Endothelial cell (in vitro differentiated cells): ENCODE measurements at regions not wholly inside any gene's neighbourhood (a gene's known extent, or its start where the extent isn't known, plus 50 kb on each side); places are given as distances from the start of the nearest gene placed in this dataset.

Experiments used
- DNase-seq: peaks from one replicate; pipeline ENCODE4 v3.0.0; 2021; ENCODE audit warnings: low spot score
- H3K27ac Mint-ChIP-seq: one replicate; pipeline ENCODE4 v1.8.0; 2021; ENCODE audit warnings: mixed read lengths, inconsistent platforms; ENCODE audit not compliant: unreplicated experiment
- H3K27me3 Mint-ChIP-seq: one replicate; pipeline ENCODE4 v1.8.0; 2021; ENCODE audit warnings: mild to moderate bottlenecking, moderate library complexity, mixed read lengths, inconsistent platforms; ENCODE audit not compliant: unreplicated experiment
- H3K36me3 Mint-ChIP-seq: one replicate; pipeline ENCODE4 v1.8.0; 2021; ENCODE audit warnings: mild to moderate bottlenecking, low read depth, mixed read lengths, inconsistent platforms; ENCODE audit not compliant: unreplicated experiment
- H3K4me1 Mint-ChIP-seq: one replicate; pipeline ENCODE4 v1.8.0; 2021; ENCODE audit warnings: mild to moderate bottlenecking, mixed read lengths, inconsistent platforms; ENCODE audit not compliant: unreplicated experiment
- H3K4me3 Mint-ChIP-seq: one replicate; pipeline ENCODE4 v1.8.0; 2021; ENCODE audit warnings: mild to moderate bottlenecking, mixed read lengths, inconsistent platforms; ENCODE audit not compliant: unreplicated experiment
- H3K9me3 Mint-ChIP-seq: one replicate; pipeline ENCODE4 v1.8.0; 2021; ENCODE audit warnings: mixed read lengths, inconsistent platforms; ENCODE audit not compliant: unreplicated experiment
- TF ChIP-seq, protein P1 (sequence below): fragments of 200-600 bp; sonication (generic); IDR thresholded peaks from one replicate; pipeline ENCODE4 v1.5.0; 2021; ENCODE audit warnings: antibody characterized with exemption; ENCODE audit not compliant: unreplicated experiment

DNA sequence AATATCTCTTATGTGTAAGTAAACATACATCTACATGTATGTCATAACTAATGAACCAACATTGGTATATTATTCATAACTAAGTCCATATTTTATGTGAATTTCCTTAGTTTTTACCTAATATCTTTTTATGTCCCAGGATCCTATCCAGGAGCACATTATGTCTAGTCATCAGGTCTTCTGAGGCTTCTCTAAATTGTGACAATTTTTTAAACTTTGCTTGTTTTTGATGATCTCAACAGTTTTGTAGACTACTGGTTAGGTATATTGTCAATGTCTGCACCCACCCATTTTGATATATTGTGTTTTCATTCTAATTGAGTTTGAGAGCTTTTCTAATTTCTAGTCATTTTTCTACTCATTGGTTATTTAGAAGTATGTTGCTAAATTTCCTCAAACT lies 288.2 kb upstream of the DIO3 start:
- no peak for DNase-seq
- Mint-ChIP-seq H3K4me1 (peaks cover 26% of the 10 kb centered on the region), H3K4me3 (no peak overlapping the region), H3K36me3 (no peaks in the 10 kb centered on the region), H3K27ac (no peak overlapping the region), H3K27me3 (no peaks in the 10 kb centered on the region), H3K9me3 (no peaks in the 10 kb centered on the region)
- TF ChIP-seq, protein P1, sequence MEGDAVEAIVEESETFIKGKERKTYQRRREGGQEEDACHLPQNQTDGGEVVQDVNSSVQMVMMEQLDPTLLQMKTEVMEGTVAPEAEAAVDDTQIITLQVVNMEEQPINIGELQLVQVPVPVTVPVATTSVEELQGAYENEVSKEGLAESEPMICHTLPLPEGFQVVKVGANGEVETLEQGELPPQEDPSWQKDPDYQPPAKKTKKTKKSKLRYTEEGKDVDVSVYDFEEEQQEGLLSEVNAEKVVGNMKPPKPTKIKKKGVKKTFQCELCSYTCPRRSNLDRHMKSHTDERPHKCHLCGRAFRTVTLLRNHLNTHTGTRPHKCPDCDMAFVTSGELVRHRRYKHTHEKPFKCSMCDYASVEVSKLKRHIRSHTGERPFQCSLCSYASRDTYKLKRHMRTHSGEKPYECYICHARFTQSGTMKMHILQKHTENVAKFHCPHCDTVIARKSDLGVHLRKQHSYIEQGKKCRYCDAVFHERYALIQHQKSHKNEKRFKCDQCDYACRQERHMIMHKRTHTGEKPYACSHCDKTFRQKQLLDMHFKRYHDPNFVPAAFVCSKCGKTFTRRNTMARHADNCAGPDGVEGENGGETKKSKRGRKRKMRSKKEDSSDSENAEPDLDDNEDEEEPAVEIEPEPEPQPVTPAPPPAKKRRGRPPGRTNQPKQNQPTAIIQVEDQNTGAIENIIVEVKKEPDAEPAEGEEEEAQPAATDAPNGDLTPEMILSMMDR: no peak

DNA sequence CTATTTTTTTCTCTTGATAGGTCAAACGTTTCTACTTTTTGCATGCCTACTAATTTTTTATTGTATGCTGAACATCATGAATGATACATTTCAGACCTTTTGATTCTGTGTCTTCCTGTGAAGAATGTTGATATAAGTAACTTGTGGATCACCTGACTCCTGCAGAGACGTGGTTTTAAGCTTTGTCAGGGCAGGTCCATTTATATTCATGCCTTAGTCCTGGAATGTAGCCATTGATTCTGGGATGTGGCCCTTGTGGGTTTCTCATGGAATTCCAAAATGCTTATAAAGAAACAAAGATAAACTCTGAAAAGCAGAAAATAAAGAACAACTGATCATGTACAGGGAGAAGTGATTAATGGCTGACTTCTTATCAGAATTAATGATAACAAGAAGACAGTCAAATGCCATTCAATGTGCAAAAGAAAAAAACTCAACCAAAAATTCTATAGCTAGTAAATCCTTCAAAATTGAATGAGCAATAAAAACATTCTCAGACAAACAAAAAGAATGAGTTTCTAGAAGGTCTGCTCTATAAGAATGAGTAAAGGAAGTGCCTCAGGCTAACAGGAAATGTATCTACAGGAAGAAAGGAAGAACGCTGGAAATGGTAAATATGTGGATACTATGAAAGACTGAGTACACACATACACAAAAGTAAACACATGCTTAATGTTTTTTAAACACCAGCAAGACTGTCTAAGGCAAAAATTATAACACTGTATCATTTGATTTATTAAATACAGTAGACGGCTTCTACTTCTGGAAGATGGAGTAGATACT lies 284.8 kb upstream of the DIO3 start:
- peaks cover 31% of the 10 kb centered on the region for H3K4me1 Mint-ChIP-seq
- H3K9me3 Mint-ChIP-seq: no peaks in the 10 kb centered on the region
- H3K36me3 Mint-ChIP-seq: no peaks in the 10 kb centered on the region
- DNase-seq: no peak
- H3K4me3 Mint-ChIP-seq: no peak overlapping the region
- peak overlapping the region; percentile 79 for H3K27ac Mint-ChIP-seq
- no peaks in the 10 kb centered on the region for H3K27me3 Mint-ChIP-seq
- TF ChIP-seq, protein P1: no peak

DNA sequence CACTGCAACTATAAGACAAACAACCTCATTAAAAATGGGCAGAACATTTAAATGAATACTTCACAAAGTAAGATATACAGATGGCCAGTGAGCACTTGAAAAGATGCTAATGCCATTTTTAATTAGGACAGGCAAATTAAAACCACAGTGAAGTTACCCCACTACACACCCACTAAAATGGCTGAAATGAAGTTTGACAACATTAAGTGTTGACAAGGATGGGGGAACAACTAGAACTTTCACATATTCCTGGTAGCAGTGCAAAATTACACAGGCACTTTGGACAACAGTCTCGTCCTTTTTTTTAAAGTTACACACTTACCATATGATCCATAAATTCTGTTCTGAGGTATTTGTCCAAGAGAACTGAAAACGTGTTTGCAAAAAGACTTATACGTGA lies 278.9 kb upstream of the DIO3 start:
- H3K36me3 Mint-ChIP-seq: no peaks in the 10 kb centered on the region
- H3K27me3 Mint-ChIP-seq: peaks cover 2% of the 10 kb centered on the region
- TF ChIP-seq, protein P1: no peak
- H3K27ac Mint-ChIP-seq: no peak overlapping the region
- H3K4me1 Mint-ChIP-seq: peaks cover 10% of the 10 kb centered on the region
- no peaks in the 10 kb centered on the region for H3K9me3 Mint-ChIP-seq
- DNase-seq: no peak
- H3K4me3 Mint-ChIP-seq: no peak overlapping the region

DNA sequence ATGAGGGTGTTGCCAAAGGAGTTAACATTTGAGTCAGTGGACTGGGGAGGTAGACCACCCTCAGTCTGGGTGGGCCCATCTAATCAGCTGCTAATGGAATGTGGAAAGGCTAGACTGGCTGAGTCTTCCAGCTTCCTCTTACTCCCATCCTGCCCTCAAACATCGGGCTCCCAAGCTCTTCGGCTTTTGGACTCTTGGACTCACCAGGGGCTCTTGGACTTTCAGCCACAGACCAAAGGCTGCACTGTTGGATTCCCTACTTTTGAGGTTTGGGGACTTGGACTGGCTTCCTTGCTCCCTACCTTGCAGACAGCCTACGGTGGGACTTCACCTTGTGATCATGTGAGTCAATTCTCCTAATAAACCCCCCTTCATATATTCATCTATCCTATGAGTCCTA lies 276.6 kb upstream of the DIO3 start:
- Mint-ChIP-seq H3K36me3 (no peaks in the 10 kb centered on the region), H3K9me3 (no peaks in the 10 kb centered on the region), H3K4me1 (peaks cover 4% of the 10 kb centered on the region), H3K27ac (no peak overlapping the region), H3K4me3 (no peak overlapping the region), H3K27me3 (peaks cover 2% of the 10 kb centered on the region)
- no peak for DNase-seq
- TF ChIP-seq, protein P1: no peak

DNA sequence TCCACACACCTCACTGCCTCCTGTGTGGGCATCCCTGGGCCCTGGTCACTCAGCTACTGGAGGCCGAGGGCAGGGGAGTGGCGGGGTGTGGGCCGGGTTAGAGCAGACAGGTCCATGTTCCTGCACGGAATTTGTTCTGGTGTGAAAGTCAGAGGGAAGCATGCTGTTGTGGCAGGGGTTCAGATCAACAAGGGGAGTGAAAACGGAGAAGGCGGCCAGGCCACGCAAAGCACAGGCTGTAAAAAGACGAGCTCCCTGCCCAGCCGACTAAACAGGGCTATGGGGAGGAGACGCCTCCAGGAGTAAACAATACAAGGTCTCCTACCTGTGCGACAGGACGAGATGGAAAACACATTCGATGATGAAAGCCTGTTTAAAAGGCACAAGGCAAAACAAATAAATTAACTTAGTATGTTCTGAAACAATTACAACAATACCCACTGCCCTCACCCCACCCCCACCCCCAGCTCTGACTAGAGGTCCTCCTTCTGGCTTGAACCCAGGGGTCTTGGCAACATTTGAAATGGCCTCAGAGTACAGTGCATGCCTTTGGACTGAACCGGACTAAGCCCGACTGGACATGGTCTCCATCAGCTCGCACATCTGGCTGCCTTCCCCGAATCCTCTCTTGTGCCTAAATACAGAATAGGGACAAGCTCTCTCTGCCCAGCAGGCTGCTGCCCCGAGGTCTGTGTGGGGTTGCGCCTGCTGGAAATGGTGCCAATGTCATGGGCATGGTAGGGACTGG lies 274.9 kb upstream of the DIO3 start:
- Mint-ChIP-seq H3K4me3 (no peak overlapping the region), H3K27ac (no peak overlapping the region), H3K4me1 (no peaks in the 10 kb centered on the region), H3K36me3 (no peaks in the 10 kb centered on the region), H3K9me3 (no peaks in the 10 kb centered on the region), H3K27me3 (peaks cover 3% of the 10 kb centered on the region)
- TF ChIP-seq, protein P1: no peak
- no peak for DNase-seq
